Fibroblast of mammary gland (primary cell): ENCODE measurements at regions not wholly inside any gene's neighbourhood (a gene's known extent, or its start where the extent isn't known, plus 50 kb on each side); places are given as distances from the start of the nearest gene placed in this dataset.

Experiments used
- DNase-seq: peaks from one replicate; pipeline ENCODE4 v3.0.0-alpha.2; 2010; ENCODE audit warnings: low read depth
- H3K4me3 ChIP-seq: 2 replicates; pipeline ENCODE4 v1.5.1; 2011; ENCODE audit warnings: low read depth, mild to moderate bottlenecking, low read length, moderate library complexity; ENCODE audit not compliant: control insufficient read depth
- TF ChIP-seq, protein P1 (sequence below): conservative IDR thresholded peaks from 2 replicates; pipeline ENCODE4 v1.5.1; 2011; ENCODE audit warnings: low read depth, low read length, inconsistent platforms; ENCODE audit not compliant: control insufficient read depth, insufficient read depth

DNA sequence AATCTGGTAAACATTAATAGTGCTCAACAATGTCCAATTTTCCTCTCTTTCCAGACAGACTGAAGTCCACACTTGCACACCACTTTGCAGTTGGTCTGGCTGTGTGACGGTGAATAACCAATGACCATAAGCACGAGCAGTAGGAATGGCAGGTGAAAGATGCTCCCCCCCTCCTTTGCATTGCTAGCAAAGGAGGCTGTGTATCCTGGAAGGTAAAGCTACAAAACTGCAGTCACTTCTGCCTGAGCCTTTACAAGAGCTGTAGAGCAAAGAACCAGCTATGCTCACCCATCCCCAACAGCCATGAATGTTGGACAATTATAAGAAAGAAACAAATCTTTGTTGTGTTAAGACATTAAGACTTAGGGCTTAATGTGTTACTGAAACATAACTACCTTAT is 178.0 kb downstream of the IPMK start:
- DNase-seq: no peak
- TF ChIP-seq, protein P1, sequence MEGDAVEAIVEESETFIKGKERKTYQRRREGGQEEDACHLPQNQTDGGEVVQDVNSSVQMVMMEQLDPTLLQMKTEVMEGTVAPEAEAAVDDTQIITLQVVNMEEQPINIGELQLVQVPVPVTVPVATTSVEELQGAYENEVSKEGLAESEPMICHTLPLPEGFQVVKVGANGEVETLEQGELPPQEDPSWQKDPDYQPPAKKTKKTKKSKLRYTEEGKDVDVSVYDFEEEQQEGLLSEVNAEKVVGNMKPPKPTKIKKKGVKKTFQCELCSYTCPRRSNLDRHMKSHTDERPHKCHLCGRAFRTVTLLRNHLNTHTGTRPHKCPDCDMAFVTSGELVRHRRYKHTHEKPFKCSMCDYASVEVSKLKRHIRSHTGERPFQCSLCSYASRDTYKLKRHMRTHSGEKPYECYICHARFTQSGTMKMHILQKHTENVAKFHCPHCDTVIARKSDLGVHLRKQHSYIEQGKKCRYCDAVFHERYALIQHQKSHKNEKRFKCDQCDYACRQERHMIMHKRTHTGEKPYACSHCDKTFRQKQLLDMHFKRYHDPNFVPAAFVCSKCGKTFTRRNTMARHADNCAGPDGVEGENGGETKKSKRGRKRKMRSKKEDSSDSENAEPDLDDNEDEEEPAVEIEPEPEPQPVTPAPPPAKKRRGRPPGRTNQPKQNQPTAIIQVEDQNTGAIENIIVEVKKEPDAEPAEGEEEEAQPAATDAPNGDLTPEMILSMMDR: no peak
- H3K4me3 ChIP-seq: no peak overlapping the region

DNA sequence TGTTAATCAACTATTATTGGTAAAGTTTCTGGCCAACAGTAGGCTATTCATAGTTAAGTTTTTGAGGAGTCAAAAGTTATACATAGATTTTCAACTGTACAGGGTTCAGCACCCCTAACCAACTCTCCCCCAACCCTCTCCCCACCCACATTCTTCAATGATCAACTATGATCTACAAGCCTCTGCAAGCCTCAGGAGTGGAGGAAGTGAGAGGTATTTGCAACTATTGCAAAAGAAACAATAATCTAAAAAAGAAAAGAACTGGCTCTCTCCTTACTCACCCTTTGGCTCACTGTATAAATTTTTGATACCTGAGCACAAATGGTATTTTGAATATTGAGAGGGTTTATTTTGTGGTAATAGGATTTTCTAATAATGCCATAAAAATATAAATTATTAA is 179.8 kb downstream of the IPMK start:
- H3K4me3 ChIP-seq: no peak overlapping the region
- TF ChIP-seq, protein P1: no peak
- no peak for DNase-seq

DNA sequence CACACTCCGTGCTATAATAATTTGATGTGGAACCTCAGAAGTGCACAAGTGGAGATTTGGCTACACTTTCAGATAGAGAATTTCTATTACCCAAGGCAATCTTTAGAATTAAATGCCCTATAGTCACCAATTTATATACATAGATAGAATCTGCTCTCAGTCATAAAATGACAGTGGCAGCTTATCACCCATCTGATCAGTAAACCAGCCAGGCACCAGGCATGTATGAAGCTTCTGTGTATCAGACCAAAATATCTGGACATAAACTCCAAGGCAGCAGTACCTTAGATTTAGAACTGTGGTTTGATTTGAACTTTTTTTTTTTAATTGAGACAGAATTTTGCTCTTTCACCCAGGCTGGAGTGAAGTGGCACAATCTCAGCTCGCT is 180.9 kb downstream of the IPMK start:
- TF ChIP-seq, protein P1: no peak
- no peak overlapping the region for H3K4me3 ChIP-seq
- no peak for DNase-seq

DNA sequence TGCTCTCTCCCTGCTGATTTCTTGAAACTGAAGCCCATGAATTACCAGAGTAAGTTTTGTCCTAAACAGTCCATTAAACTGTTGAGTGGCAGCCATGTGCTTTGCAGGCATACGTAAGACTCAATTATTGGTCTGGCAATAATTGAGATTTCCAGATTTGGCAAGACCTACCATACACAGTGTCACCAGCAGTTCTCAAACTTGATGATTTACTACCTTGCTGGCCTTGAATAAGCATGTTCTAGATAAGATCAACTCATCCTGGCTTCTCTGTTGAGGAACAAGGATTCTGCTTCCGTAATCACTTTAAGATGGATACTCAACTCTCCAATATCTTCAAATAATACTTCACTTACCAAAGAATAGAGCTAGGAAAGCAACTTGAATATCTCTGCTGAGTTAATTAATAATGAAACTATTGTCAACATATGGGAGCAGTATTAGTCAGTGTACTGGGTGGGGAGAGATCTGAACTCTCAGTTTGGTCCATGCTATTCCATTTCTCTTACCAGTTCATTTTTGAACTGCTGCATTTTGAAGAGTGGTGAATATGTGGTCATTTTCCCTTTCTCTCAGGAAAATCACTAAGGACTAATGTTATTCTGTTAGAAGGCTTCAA is 181.4 kb downstream of the IPMK start:
- H3K4me3 ChIP-seq: no peak overlapping the region
- DNase-seq: no peak
- TF ChIP-seq, protein P1: no peak

DNA sequence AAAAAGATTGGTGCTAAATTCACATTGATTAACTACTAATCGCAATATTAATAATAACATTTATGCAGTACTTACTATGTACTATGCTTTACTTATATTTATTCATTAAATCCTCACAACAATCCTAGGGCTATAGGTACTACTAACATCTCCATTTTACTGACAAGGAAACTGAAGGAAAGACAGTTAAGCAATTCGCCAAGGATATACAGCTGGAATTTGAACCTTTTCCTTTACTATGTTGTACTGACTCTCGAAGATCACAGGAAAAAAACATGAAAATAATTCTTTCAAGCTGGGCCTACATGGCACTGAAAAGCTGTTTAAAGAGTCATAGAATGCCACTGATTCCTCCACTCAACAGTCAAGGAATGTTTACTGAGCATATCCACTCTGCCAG is 185.4 kb downstream of the IPMK start:
- TF ChIP-seq, protein P1: no peak
- no peak for DNase-seq

DNA sequence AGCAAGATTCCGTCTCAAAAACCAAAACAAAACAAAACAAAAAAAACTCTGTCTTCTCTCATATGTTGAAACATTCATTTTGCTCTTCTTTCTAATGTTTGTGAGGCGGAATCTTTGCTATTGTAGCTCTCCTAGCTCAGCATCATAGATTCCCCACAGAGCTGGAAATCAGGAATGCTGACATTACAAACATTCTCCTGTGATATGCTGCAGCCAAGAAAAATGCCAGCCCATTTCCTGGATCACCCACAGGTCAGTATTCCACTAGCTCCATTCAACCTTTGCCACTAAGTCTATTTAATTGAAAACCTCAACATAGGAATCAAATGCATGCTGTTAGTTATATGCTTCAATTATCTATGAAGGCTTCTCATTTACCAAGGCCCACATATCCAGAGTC is 186.3 kb downstream of the IPMK start:
- TF ChIP-seq, protein P1: no peak
- DNase-seq: no peak
- no peak overlapping the region for H3K4me3 ChIP-seq

More for the DNA sequence above, 185.4 kb downstream of the IPMK start:
- H3K4me3 ChIP-seq: no peak overlapping the region

DNA sequence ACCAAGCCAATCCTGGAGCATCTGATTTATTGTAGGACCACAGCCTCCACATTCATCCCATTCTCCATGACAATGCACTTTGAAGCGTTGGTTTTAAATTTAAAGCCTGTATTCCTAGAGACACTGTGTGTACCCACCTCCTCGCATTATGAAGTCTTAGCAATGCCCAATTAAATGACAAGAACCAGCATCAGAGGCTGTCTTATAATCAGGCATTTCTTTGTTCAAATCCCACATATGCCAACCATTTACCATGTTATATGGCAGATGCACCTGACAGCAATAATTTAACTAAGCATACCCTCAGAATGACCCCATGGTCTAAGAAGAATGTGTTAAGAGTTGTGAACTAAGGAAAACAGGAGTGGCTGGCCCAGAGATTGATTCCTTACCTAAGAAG is 188.2 kb downstream of the IPMK start:
- no peak overlapping the region for H3K4me3 ChIP-seq
- TF ChIP-seq, protein P1: no peak
- no peak for DNase-seq
